K562 (cell line): ENCODE measurements at regions not wholly inside any gene's neighbourhood (a gene's known extent, or its start where the extent isn't known, plus 50 kb on each side); places are given as distances from the start of the nearest gene placed in this dataset.
"Not testable (repeated sequence)": the region's sequence is repeated elsewhere in the genome, so short reads cannot be mapped to it uniquely, and the experiment has no call there.

ENCODE experiments used
- ATAC-seq: fragments of 200-7000 bp; cut with Tn5 transposase; 3 replicates; pipeline ENCODE4 v1.9.1; 2020; ENCODE audit warnings: moderate library complexity
- BruUV-seq: library from RNA; stranded (reverse); fragments of 400-500 nt; replicated peaks from 2 replicates; lab custom pipeline; 2021; lab: Mats Ljungman, UMichigan
- CTCF ChIA-PET: fragments of 300-600 bp; formaldehyde crosslinking; extraction: SDS; loops from one replicate; lab custom pipeline; 2021; ENCODE audit warnings: low intra/inter-chr PET ratio; lab: Yijun Ruan, JAX
- POLR2A ChIA-PET: fragments of 300-600, 350-650 bp; sonication (Branson Sonifier 250); formaldehyde crosslinking; extraction: SDS; loops from one replicate; lab custom pipeline; 2021; ENCODE audit warnings: antibody characterized with exemption, inconsistent platforms; lab: Yijun Ruan, JAX
- DNase-seq, 4 experiments: peaks; one replicate each; pipeline versions ENCODE4 v3.0.0 to v3.0.0-alpha.2; 2011 to 2018; ENCODE audit warnings: low spot score in 3 of 4, mixed read lengths in 3 of 4; ENCODE audit errors: extremely low read depth in 1 of 4
- FAIRE-seq: peaks from 2 replicates; lab custom pipeline; 2011; peaks lifted over from hg19 to GRCh38; lab: Jason Lieb, UNC
- H2AFZ ChIP-seq: 2 replicates; pipeline ENCODE4 v1.6.0; 2011; ENCODE audit warnings: low read depth, low read length, control low read depth, inconsistent platforms
- H3K27ac ChIP-seq: fragments of 200-600 bp; 3 replicates; pipeline ENCODE4 v1.8.0; 2011; ENCODE audit warnings: low read depth, mild to moderate bottlenecking, control low read depth, inconsistent platforms, low read length, moderate library complexity, mixed read lengths; ENCODE audit errors: extremely low read depth
- H3K27me3 ChIP-seq, 2 experiments: fragments of 300-600 bp in 1 of 2; 2 replicates in 1 of 2; 3 replicates in 1 of 2; pipeline versions ENCODE4 v1.6.0 to v1.8.0; 2011; ENCODE audit warnings: inconsistent platforms in 2 of 2, low read length in 2 of 2, mild to moderate bottlenecking in 1 of 2, mixed read lengths in 1 of 2, moderate library complexity in 1 of 2; ENCODE audit not compliant: control insufficient read depth in 2 of 2, insufficient read depth in 2 of 2
- H3K36me3 ChIP-seq: fragments of 300-600 bp; 3 replicates; pipeline ENCODE4 v1.8.0; 2011; ENCODE audit warnings: mild to moderate bottlenecking, low read length, inconsistent platforms; ENCODE audit not compliant: control insufficient read depth, insufficient read depth
- H3K4me1 ChIP-seq, 2 experiments: fragments of 200-600 bp in 1 of 2; replicated peaks in 1 of 2; 2 replicates in 1 of 2; 3 replicates in 1 of 2; pipeline versions ENCODE4 v1.5.1 to v1.8.0; 2011; ENCODE audit warnings: inconsistent platforms in 2 of 2, low read length in 2 of 2, mild to moderate bottlenecking in 1 of 2, mixed read lengths in 1 of 2, moderate library complexity in 1 of 2; ENCODE audit not compliant: control insufficient read depth in 2 of 2, insufficient read depth in 2 of 2
- H3K4me2 ChIP-seq: 2 replicates; pipeline ENCODE4 v1.6.1; 2011; ENCODE audit warnings: low read length, control low read depth, inconsistent platforms, mixed read lengths; ENCODE audit not compliant: insufficient read depth
- H3K4me3 ChIP-seq: fragments of 200-600 bp; sonication (generic), shearing (Covaris generic); 2 replicates; pipeline ENCODE4 v1.5.1; 2016; ENCODE audit warnings: control low read depth, inconsistent platforms
- H3K79me2 ChIP-seq: fragments of 200-600 bp; 3 replicates; pipeline ENCODE4 v1.8.0; 2011; ENCODE audit warnings: low read length, inconsistent platforms; ENCODE audit not compliant: control insufficient read depth, insufficient read depth
- H3K9ac ChIP-seq, 2 experiments: 2 replicates each; pipeline versions ENCODE4 v1.6.0 to v1.6.1; 2011; ENCODE audit warnings: low read depth in 2 of 2, low read length in 2 of 2, control low read depth in 1 of 2, inconsistent platforms in 1 of 2, mild to moderate bottlenecking in 1 of 2, mixed read lengths in 1 of 2; ENCODE audit not compliant: insufficient read depth in 1 of 2
- H3K9me1 ChIP-seq: one replicate; pipeline ENCODE4 v1.6.0; 2011; ENCODE audit warnings: inconsistent platforms, mild to moderate bottlenecking, low read length, moderate library complexity; ENCODE audit not compliant: control insufficient read depth, insufficient read depth
- H3K9me3 ChIP-seq: replicated peaks from 2 replicates; pipeline ENCODE4 v1.5.1; 2011; ENCODE audit warnings: low read depth, low read length, inconsistent platforms; ENCODE audit not compliant: control insufficient read depth, insufficient read depth
- H4K20me1 ChIP-seq: replicated peaks from 2 replicates; pipeline ENCODE4 v1.6.1; 2011; ENCODE audit warnings: low read length, inconsistent platforms, mixed read lengths; ENCODE audit not compliant: control insufficient read depth, insufficient read depth
- RBFOX2 ChIP-seq: fragments of 200-400 bp; formaldehyde crosslinking; IDR thresholded peaks from 2 replicates; pipeline ENCODE4 v1.6.1; 2017; ENCODE audit warnings: low read depth, mild to moderate bottlenecking, low read length, moderate library complexity
- WGBS: fragments of 100-300 bp; shearing (Covaris generic); methylation state at CpG from one replicate; pipeline ENCODE4 v1.1.6; 2016; ENCODE audit warnings: low coverage, mixed read lengths; ENCODE audit not compliant: insufficient coverage; ENCODE audit errors: missing lambda C conversion rate; 5-methylcytosine and 5-hydroxymethylcytosine counted together
- in situ Hi-C: fragments of 300-500 bp; cut with MboI; formaldehyde crosslinking; loops from 4 replicates; pipeline ENCODE4 v1.15.0; 2018; ENCODE audit warnings: inconsistent platforms, mixed read lengths
- intact Hi-C: fragments of 100-400 bp; cut with micrococcal nuclease; formaldehyde crosslinking; loops from 2 replicates; pipeline ENCODE4 v1.14.2; 2022

DNA sequence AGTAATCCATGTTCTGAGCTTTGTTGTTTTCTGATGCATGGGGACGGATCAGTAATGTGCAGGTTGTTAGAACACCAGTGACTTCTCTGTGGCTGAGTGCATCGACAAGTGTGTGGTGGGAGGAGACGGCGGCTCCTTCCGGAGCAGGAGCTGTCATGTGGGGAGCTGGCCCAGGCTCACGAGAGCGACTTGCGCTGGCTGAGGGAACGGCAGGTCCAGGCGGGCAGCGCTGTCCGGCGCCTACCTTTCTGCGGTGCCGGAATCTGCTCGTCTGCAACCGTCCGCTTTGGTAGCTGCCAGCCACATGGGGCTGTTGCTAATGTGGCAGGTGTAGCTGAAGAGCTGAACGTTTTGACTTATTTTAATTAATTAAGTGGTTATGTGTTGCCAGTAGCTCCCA, 55.5 kb upstream of the MUC20 start:
- H3K9ac ChIP-seq = not testable (repeated sequence)
- WGBS = 86% methylated on average over 13 of the region's 19 CpGs

DNA sequence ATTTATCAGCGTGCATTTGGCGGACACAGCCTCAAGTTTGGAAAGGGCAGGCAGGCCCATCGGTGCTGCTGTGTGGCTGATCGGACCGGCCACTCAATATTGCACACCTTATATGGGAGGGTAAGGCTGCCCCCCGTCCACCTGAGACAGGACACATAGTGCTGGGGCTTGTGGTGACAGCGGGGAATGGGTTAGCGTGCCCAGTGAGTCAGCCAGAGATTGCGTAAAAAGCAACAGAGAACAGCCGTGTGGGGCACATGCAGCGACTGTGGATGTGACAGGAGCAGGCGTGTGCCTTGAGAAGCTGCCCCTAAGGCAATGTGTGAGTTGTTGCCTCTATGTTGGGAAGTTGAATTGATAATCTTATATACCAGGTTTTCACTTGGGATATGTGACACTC, 56.6 kb upstream of the MUC20 start:
- WGBS = 91% methylated on average over 12 of the region's 12 CpGs
- in situ Hi-C loops, DNase-seq: not testable (repeated sequence)

More for the DNA sequence above, 55.5 kb upstream of the MUC20 start:
- H3K4me3 ChIP-seq, H3K27ac ChIP-seq, POLR2A ChIA-PET, H4K20me1 ChIP-seq, H3K9me1 ChIP-seq, in situ Hi-C loops, CTCF ChIA-PET, H3K27me3 ChIP-seq, intact Hi-C loops, H2AFZ ChIP-seq, DNase-seq, FAIRE-seq, H3K79me2 ChIP-seq, H3K9me3 ChIP-seq, H3K4me1 ChIP-seq, H3K4me2 ChIP-seq, BruUV-seq, ATAC-seq: not testable (repeated sequence)
- peaks cover 29% of the 10 kb centered on the region; the same call in 1 of the 3 replicates for H3K36me3 ChIP-seq
- TF ChIP-seq RBFOX2 = 0 out of 2 replicates have a peak, but pooled peaks have one; percentile 31

More for the DNA sequence above, 56.6 kb upstream of the MUC20 start:
- H2AFZ ChIP-seq, H3K27me3 ChIP-seq, POLR2A ChIA-PET, intact Hi-C loops, BruUV-seq, H3K4me1 ChIP-seq, H3K27ac ChIP-seq, ATAC-seq, H3K9me3 ChIP-seq, H3K4me2 ChIP-seq, H3K9ac ChIP-seq, CTCF ChIA-PET, FAIRE-seq, H3K79me2 ChIP-seq, H4K20me1 ChIP-seq, H3K9me1 ChIP-seq, H3K4me3 ChIP-seq: not testable (repeated sequence)
- H3K36me3 ChIP-seq = peaks cover 24% of the 10 kb centered on the region; the same call in 1 of the 3 replicates
